ENCODE measurements at regions not wholly inside any gene's neighbourhood (a gene's known extent, or its start where the extent isn't known, plus 50 kb on each side); places are given as distances from the start of the nearest gene placed in this dataset.

DNA sequence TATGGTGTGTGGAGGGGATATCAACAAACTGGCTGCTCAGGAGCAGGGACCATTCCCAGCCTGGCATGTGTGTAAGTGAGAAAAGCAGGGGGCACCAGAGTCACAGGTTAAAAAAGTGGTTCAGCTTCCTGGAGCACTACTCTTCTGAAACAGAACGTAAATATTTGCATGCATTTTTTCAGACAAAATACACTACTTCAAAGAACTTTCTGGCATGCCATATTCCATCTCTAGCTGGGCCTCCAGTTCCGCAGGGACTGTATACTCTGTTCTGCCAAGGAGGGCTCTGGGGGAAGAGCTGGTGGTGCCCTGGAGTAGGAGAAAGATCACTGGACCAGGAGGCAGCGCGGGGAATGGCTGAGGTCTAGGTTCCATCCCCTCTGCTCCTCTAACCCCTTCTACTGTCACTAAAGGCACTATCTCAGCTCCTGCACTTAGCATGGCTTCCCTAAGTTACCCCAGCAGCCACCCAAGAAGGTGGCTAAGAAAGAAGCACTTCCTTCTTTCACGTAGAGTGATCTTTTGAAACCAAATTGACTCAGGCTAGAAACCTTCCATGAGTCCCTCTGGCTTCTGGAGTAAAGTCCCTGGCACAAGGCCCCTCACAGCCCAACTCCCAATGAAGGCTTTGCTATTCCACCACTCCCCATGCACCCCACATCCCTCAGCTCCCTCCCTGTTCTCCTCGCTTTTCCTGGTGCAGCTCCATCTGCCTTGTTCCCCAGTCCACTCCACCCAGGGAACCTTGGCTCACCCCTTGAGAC is 57.6 kb upstream of the CABLES1 start:
- Histone ChIP-seq H4K20me1 (ENCODE audit: control insufficient read depth, insufficient read depth, low read depth, low read length) (no peaks in the 10 kb centered on the region), H3K79me2 (ENCODE audit: control insufficient read depth, low read length) (no peaks in the 10 kb centered on the region), H3K4me2 (ENCODE audit: low read length) (0 out of 2 replicates have a peak overlapping the region, but pooled peaks have one; percentile 26), H3K36me3 (ENCODE audit: control insufficient read depth, low read length) (no peaks in the 10 kb centered on the region), H3K9me3 (ENCODE audit: control insufficient read depth, insufficient read depth, low read length) (no peaks in the 10 kb centered on the region), H3F3A (ENCODE audit: control insufficient read depth, insufficient read depth) (no peaks in the 10 kb centered on the region), H3K4me1 (ENCODE audit: control insufficient read depth, low read length) (peaks cover 27% of the 10 kb centered on the region), H3K27ac (ENCODE audit: low read depth, low read length) (no peak overlapping the region), H3K27me3 (ENCODE audit: control insufficient read depth, low read length) (no peaks in the 10 kb centered on the region), H3K4me3 (ENCODE audit: low read length) (no peak overlapping the region), H3K9me2 (replicated peaks; ENCODE audit: control insufficient read depth, low read length) (no peaks in the 10 kb centered on the region)
- TF ChIP-seq, protein P1, sequence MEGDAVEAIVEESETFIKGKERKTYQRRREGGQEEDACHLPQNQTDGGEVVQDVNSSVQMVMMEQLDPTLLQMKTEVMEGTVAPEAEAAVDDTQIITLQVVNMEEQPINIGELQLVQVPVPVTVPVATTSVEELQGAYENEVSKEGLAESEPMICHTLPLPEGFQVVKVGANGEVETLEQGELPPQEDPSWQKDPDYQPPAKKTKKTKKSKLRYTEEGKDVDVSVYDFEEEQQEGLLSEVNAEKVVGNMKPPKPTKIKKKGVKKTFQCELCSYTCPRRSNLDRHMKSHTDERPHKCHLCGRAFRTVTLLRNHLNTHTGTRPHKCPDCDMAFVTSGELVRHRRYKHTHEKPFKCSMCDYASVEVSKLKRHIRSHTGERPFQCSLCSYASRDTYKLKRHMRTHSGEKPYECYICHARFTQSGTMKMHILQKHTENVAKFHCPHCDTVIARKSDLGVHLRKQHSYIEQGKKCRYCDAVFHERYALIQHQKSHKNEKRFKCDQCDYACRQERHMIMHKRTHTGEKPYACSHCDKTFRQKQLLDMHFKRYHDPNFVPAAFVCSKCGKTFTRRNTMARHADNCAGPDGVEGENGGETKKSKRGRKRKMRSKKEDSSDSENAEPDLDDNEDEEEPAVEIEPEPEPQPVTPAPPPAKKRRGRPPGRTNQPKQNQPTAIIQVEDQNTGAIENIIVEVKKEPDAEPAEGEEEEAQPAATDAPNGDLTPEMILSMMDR (IDR thresholded peaks at IDR 0.05; ENCODE audit: low read depth, low read length, poor library complexity, severe bottlenecking): no peak
- no peak for TF ChIP-seq EZH2phosphoT487 (IDR thresholded peaks at IDR 0.05; ENCODE audit: borderline replicate concordance, low read length)

DNA sequence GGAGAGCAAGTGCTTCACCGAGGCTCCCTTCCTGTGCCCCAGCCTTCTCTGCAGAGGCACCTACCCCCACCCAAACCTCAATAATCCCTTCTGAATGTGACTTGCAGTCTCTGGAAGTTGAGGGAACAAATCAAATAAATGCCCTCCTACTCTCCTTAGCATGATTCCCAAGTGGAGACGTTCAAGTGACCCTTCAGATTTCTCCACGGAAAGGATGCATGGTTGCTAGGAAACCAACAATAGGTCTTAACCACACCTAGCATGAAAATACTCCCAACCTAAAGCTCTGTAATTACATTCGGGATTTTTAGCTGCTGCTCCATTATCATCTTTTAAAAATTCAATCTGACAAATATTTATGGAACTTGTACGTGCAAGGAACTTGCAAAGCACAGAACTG is 50.2 kb upstream of the CABLES1 start:
- Histone ChIP-seq H3K4me1 (ENCODE audit: control insufficient read depth, low read length) (no peaks in the 10 kb centered on the region), H3K9me3 (ENCODE audit: control insufficient read depth, insufficient read depth, low read length) (no peaks in the 10 kb centered on the region), H3F3A (ENCODE audit: control insufficient read depth, insufficient read depth) (no peaks in the 10 kb centered on the region), H3K79me2 (ENCODE audit: control insufficient read depth, low read length) (no peaks in the 10 kb centered on the region), H3K4me3 (ENCODE audit: low read length) (no peak overlapping the region), H3K27me3 (ENCODE audit: control insufficient read depth, low read length) (peaks cover 7% of the 10 kb centered on the region; the same call in 1 of the 2 replicates), H3K27ac (ENCODE audit: low read depth, low read length) (no peak overlapping the region), H3K36me3 (ENCODE audit: control insufficient read depth, low read length) (no peaks in the 10 kb centered on the region), H4K20me1 (ENCODE audit: control insufficient read depth, insufficient read depth, low read depth, low read length) (no peaks in the 10 kb centered on the region), H3K9me2 (replicated peaks; ENCODE audit: control insufficient read depth, low read length) (no peaks in the 10 kb centered on the region), H3K4me2 (ENCODE audit: low read length) (no peak overlapping the region)
- TF ChIP-seq, protein P1 (IDR thresholded peaks at IDR 0.05; ENCODE audit: low read depth, low read length, poor library complexity, severe bottlenecking): no peak
- TF ChIP-seq EZH2phosphoT487 (IDR thresholded peaks at IDR 0.05; ENCODE audit: borderline replicate concordance, low read length): no peak
